GM12872 (cell line): ENCODE measurements at regions not wholly inside any gene's neighbourhood (a gene's known extent, or its start where the extent isn't known, plus 50 kb on each side); places are given as distances from the start of the nearest gene placed in this dataset.

Source experiments
- CTCF ChIP-seq: IDR thresholded peaks from 3 replicates; pipeline ENCODE4 v1.5.1; 2011; ENCODE audit warnings: low read depth, mild to moderate bottlenecking, low read length, moderate library complexity; ENCODE audit not compliant: insufficient read depth

GRCh38 chr2:144703852-144704708 lies 184.2 kb upstream of the ZEB2 start:
- no peak for TF ChIP-seq CTCF

GRCh38 chr2:144702051-144702450 lies 182.1 kb upstream of the ZEB2 start:
- no peak for TF ChIP-seq CTCF

- TF ChIP-seq CTCF = no peak
Measured at GRCh38 chr2:144701259-144701658, 181.3 kb upstream of the ZEB2 start.

- no peak for TF ChIP-seq CTCF
Measured at GRCh38 chr2:144698156-144698555, 178.2 kb upstream of the ZEB2 start.

GRCh38 chr2:144695657-144696056 lies 175.7 kb upstream of the ZEB2 start:
- TF ChIP-seq CTCF = no peak

- TF ChIP-seq CTCF = no peak
Measured at GRCh38 chr2:144694456-144694855, 174.5 kb upstream of the ZEB2 start.

GRCh38 chr2:144693179-144693578 lies 173.3 kb upstream of the ZEB2 start:
- TF ChIP-seq CTCF = no peak

- no peak for TF ChIP-seq CTCF
Measured at GRCh38 chr2:144692661-144693060, 172.7 kb upstream of the ZEB2 start.
